DND-41 (cell line): ENCODE measurements at regions not wholly inside any gene's neighbourhood (a gene's known extent, or its start where the extent isn't known, plus 50 kb on each side); places are given as distances from the start of the nearest gene placed in this dataset.
"Not testable (repeated sequence)": the region's sequence is repeated elsewhere in the genome, so short reads cannot be mapped to it uniquely, and the experiment has no call there.

Experiments
- ATAC-seq: fragments of 200-7000 bp; cut with Tn5 transposase; 3 replicates; pipeline ENCODE4 v1.9.1; 2021; ENCODE audit warnings: low read depth; ENCODE audit not compliant: insufficient read depth
- DNase-seq: peaks from one replicate; pipeline ENCODE4 v3.0.0-alpha.2; 2020
- H2AFZ ChIP-seq: 2 replicates; pipeline ENCODE4 v1.6.0; 2012; ENCODE audit warnings: low read depth, low read length
- H3K27ac ChIP-seq: 2 replicates; pipeline ENCODE4 v1.5.1; 2012; ENCODE audit warnings: low read length, inconsistent platforms
- H3K27me3 ChIP-seq: fragments of 200-600 bp; sonication (generic); 2 replicates; pipeline ENCODE4 v1.6.0; 2012; ENCODE audit warnings: low read length, mild to moderate bottlenecking, inconsistent platforms; ENCODE audit not compliant: insufficient read depth, poor library complexity
- H3K36me3 ChIP-seq: 2 replicates; pipeline ENCODE4 v1.5.1; 2012; ENCODE audit warnings: low read length, inconsistent platforms; ENCODE audit not compliant: insufficient read depth
- H3K4me1 ChIP-seq: 2 replicates; pipeline ENCODE4 v1.5.1; 2012; ENCODE audit warnings: mild to moderate bottlenecking, low read length; ENCODE audit not compliant: insufficient read depth
- H3K4me2 ChIP-seq: 2 replicates; pipeline ENCODE4 v1.6.0; 2012; ENCODE audit warnings: mild to moderate bottlenecking, moderate library complexity, low read length, inconsistent platforms; ENCODE audit not compliant: insufficient read depth
- H3K4me3 ChIP-seq, 2 experiments: fragments of 200-600 bp in 1 of 2; shearing (Covaris generic) in 1 of 2; 2 replicates each; pipeline ENCODE4 v1.5.1; 2012 to 2016; ENCODE audit warnings: inconsistent platforms in 2 of 2, low read length in 2 of 2, mild to moderate bottlenecking in 2 of 2, low read depth in 1 of 2, moderate library complexity in 1 of 2
- H3K79me2 ChIP-seq: 2 replicates; pipeline ENCODE4 v1.6.0; 2012; ENCODE audit warnings: low read length, inconsistent platforms; ENCODE audit not compliant: insufficient read depth
- H3K9ac ChIP-seq: 2 replicates; pipeline ENCODE4 v1.6.0; 2012; ENCODE audit warnings: low read depth, mild to moderate bottlenecking, inconsistent platforms, low read length, moderate library complexity
- H3K9me3 ChIP-seq: 2 replicates; pipeline ENCODE4 v1.5.1; 2012; ENCODE audit warnings: low read length, moderate library complexity, mild to moderate bottlenecking, inconsistent platforms; ENCODE audit not compliant: insufficient read depth, severe bottlenecking
- H4K20me1 ChIP-seq: 2 replicates; pipeline ENCODE4 v1.6.0; 2012; ENCODE audit warnings: low read length; ENCODE audit not compliant: insufficient read depth

DNA sequence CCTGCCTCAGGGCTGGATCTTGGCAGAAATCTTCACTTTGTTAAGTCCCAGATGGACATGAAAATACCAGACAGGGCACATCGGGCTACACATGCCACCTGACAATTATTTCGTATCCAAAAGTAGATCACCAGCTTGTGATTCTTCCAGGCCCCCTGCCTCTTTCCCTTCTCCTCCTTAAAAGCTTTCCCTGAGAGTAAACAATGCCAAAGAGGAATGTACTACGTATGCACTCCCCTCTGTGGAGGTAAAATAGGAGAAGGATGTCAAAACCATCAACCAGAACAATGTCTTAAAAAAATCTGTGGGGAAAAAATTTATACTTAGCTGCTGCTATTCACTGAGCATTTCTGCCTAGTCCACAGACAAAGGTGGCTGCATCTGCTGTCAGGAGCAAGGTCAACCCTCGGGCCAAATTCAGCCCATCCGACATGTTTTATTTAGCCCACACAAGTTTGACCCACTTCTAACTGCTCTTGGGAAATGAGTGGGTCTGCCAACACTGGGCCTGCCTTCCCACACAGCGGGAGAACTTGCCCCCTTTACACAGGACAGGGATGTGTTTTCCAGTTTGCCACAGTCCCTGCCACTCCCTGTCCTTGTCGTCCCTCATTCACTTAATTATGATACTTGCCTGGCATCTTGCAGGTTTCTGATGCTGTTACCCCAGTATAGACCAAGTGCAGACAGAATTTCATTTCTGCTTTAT, 74.7 kb upstream of the NBPF26 start:
- H3K27ac ChIP-seq, H3K4me3 ChIP-seq, H3K27me3 ChIP-seq, H3K36me3 ChIP-seq, H4K20me1 ChIP-seq, H3K4me1 ChIP-seq, ATAC-seq, H3K9ac ChIP-seq, DNase-seq, H3K79me2 ChIP-seq, H3K4me2 ChIP-seq, H2AFZ ChIP-seq, H3K9me3 ChIP-seq: not testable (repeated sequence)

- not testable (repeated sequence) for H3K27ac ChIP-seq, ATAC-seq, DNase-seq, H3K4me3 ChIP-seq, H3K79me2 ChIP-seq, H3K9ac ChIP-seq, H3K36me3 ChIP-seq, H3K9me3 ChIP-seq, H3K4me2 ChIP-seq, H3K27me3 ChIP-seq, H4K20me1 ChIP-seq, H2AFZ ChIP-seq, H3K4me1 ChIP-seq
These were observed 74.0 kb upstream of the NBPF26 start for GRCh38 chr1:120649730-120650129.

GRCh38 chr1:120654114-120654513, 69.6 kb upstream of the NBPF26 start:
- H3K4me3 ChIP-seq, H4K20me1 ChIP-seq, ATAC-seq: not testable (repeated sequence)

DNA sequence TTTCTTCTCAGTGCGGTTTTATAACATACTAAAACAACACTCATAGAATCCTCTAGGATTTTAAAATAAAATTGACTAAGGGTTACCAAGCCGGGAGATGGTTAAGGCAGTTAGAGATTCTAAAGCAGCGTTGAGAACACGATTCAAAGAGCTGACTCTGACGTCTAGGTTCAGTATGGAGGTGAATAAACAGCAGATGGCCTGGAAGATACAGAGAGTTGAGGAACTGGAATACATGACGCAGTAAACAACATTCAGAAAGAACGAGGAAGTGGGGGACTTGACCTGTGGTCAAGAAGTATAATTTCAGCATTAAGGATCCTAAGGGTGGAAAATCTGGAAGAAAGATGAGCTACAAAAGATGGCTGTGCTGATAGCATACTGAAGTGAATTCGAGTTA, 68.4 kb upstream of the NBPF26 start:
- not testable (repeated sequence) for H3K4me1 ChIP-seq, H3K36me3 ChIP-seq, H3K9me3 ChIP-seq, H3K79me2 ChIP-seq, H3K27me3 ChIP-seq, ATAC-seq, H3K27ac ChIP-seq, DNase-seq, H3K4me2 ChIP-seq, H3K9ac ChIP-seq, H2AFZ ChIP-seq, H3K4me3 ChIP-seq, H4K20me1 ChIP-seq

More at GRCh38 chr1:120654114-120654513, 69.6 kb upstream of the NBPF26 start:
- H3K27me3 ChIP-seq, H3K4me1 ChIP-seq, H3K36me3 ChIP-seq, H3K79me2 ChIP-seq, H3K9ac ChIP-seq, H3K4me2 ChIP-seq, H3K27ac ChIP-seq, H2AFZ ChIP-seq, DNase-seq, H3K9me3 ChIP-seq: not testable (repeated sequence)

DNA sequence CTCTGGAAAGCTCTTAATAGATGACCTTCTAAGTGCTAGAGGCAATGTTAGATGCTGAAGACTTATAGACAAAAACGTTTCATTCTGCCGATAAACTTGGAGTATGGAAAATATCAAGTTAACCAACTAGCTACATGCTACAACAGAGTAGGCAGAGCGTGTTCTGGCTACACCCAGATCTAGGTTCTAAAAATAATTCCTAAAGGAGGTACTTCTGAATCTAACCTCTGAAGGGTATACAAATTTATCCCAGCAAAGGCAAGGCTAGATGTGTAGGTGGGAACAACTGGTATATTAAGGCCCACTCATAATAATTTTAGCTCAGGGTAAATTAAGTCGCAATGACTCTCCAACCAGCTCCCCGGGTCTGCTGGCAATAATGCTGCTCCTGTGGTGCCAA, 67.6 kb upstream of the NBPF26 start:
- not testable (repeated sequence) for H4K20me1 ChIP-seq, H3K36me3 ChIP-seq, H3K79me2 ChIP-seq, H3K4me3 ChIP-seq, DNase-seq, H3K27ac ChIP-seq, H2AFZ ChIP-seq, H3K4me1 ChIP-seq, H3K9me3 ChIP-seq, ATAC-seq, H3K27me3 ChIP-seq, H3K4me2 ChIP-seq, H3K9ac ChIP-seq

DNA sequence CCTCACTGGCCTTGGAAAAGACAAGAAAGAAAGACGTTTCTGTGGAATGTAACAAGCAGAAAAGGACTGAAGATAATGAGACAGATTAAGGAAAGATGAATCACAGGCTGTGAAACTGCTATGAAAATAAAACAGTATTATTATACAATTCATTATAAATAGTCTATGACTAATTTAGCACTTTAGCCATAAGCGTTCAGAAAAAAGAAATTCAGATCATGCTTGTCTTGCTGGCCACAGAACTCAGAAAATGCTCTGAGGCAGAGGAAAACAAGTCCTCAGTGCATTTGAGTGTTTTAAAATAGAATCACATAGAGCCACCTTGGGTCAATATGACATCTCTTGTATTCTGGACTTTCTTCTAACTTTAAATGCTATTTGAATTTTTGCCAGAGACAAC, 65.9 kb upstream of the NBPF26 start:
- H3K4me1 ChIP-seq, H3K9me3 ChIP-seq, H3K27me3 ChIP-seq, H4K20me1 ChIP-seq, DNase-seq, ATAC-seq, H3K79me2 ChIP-seq, H3K27ac ChIP-seq, H3K4me3 ChIP-seq, H3K36me3 ChIP-seq, H3K9ac ChIP-seq, H2AFZ ChIP-seq, H3K4me2 ChIP-seq: not testable (repeated sequence)

DNA sequence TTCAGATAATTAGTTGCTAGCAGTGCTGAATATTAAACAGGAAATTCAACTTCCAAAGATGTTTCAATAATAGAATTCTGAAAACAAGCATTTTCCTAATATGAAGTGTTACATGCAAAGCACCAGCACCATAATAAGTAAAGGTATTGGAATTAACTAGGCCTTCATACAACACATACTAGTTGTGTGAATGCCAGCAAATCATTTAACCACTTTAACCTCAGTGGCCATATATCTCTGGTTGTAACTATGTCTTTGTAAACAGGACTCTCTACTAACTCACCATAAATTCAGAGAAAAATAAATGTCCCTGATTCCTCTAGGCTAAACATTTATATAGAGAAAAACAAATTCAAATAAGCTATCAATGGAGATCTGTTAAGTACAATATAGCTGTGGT, 65.1 kb upstream of the NBPF26 start:
- not testable (repeated sequence) for H3K36me3 ChIP-seq, H3K4me3 ChIP-seq, H3K79me2 ChIP-seq, H3K4me1 ChIP-seq, H3K27ac ChIP-seq, H3K9ac ChIP-seq, DNase-seq, H4K20me1 ChIP-seq, ATAC-seq, H3K27me3 ChIP-seq, H3K4me2 ChIP-seq, H3K9me3 ChIP-seq, H2AFZ ChIP-seq

DNA sequence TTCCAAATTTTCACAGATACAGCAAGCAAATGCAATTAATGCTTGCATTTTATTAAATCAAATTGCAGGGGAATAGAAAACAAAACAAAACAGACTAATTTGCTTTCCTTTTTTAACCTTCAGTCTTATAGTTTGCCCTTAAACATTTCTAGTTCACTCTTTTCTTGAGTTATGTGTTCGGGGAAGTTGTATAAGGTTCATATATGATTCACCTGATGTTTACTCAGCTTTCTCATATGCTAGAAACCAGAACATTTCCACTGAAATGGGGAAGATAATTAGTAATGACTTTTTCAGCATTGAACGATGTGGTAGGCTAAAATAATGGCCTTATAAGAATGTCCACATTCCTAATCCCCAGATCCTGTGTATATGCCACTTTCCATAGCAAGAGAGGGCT, 64.6 kb upstream of the NBPF26 start:
- H3K79me2 ChIP-seq, H3K4me1 ChIP-seq, H4K20me1 ChIP-seq, H3K27ac ChIP-seq, ATAC-seq, H3K4me2 ChIP-seq, H3K4me3 ChIP-seq, H2AFZ ChIP-seq, DNase-seq, H3K9ac ChIP-seq, H3K36me3 ChIP-seq, H3K9me3 ChIP-seq, H3K27me3 ChIP-seq: not testable (repeated sequence)
